Bone marrow (tissue), 2 donors: ENCODE measurements at regions not wholly inside any gene's neighbourhood (a gene's known extent, or its start where the extent isn't known, plus 50 kb on each side); places are given as distances from the start of the nearest gene placed in this dataset.
"Not testable (repeated sequence)": the region's sequence is repeated elsewhere in the genome, so short reads cannot be mapped to it uniquely, and the experiment has no call there.

Experiments used
- DNase-seq, 2 donors: peaks; one replicate each; lab custom pipeline; 2025; lab: John Stamatoyannopoulos, UW

DNA sequence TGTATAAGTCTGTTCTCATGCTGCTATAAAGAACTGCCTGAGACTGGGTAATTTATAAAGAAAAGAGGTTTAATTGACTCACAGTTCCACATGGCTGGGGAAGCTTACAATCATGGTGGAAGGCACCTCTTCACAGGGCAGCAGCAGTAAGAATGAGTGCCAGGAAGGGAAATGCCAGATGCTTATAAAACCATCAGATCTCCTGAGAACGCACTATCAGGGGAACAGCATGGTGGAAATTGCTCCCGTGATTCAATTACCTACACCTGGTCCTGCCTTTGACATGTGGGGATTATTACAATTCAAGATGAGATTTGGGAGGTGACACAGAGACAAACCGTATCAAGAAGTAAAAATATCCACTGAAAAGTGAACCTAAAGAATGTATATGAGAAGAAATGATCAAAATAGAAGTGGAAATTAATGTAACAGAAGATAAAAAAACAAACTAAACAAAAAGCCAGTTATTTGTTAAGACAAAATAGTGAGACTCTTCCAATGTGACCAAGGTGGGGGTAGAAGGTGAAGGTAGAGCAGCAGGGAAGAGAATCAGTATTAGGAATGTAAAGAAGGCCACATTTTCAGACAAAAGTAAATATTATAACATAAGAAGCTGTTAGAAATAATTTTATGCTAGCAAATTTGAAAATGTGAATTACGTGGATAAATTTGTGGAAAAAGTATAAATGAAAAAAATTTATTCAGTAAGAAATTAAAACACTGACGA is 372.9 kb downstream of the NKX6-1 start:
- DNase-seq: no peak

DNA sequence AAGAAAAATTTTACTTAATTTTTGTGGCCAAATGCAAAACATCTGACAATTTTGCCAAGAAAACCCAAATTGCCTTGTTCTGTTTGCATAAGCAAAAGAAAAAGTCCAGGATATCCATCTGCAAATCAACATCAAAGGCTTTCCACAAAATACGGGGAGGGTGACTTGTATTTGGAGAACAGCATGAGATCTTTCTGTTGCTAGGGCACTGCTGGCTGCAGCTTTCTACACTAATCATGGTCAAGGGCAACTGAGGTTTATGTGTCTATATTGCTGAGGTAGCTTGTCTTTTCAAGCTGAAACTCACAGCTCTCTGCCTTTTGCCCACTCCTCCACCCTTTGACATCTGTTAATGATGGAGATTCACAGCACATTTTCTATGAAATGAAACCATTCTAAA is 389.1 kb downstream of the NKX6-1 start:
- DNase-seq: no peak

DNA sequence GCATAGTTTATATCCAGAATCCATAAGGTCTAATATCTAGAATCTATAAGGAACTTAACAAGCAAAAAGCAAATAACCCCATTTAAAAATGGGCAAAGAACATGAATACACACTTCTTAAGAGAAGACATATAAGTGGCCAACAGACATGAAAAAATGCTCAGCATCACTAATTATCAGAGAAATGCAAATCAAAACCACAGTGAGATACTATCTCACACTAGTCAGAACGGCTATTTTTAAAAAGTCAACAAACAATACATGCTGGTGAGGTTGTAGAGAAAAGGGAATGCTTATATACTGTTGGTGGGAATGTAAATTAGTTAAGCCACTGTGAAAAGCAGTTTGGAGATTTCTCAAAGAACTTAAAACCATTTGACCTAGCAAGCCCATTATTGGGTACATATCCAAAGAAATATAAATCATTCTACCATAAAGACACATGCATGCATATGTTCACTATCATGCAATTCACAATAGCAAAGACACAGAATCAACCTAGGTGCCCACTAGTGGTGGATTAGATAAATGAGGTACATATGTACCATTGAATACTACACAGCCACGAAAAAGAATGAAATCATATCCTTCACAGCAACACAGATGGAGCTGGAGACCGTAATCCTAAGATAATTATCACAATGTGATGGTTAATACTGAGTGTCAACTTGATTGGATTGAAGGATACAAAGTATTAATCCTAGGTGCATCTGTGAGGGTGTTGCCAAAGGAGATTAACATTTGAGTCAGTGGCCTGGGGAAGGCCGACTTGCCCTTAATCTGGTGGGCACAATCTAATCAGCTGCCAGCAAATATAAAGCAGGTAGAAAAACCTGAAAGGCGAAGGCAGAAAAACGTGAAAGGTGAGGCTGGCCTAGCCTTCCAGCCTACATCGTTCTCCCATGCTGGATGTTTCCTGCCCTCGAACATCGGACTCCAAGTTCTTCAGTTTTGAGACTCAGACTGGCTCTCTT is 397.2 kb downstream of the NKX6-1 start:
- DNase-seq: not testable (repeated sequence)

DNA sequence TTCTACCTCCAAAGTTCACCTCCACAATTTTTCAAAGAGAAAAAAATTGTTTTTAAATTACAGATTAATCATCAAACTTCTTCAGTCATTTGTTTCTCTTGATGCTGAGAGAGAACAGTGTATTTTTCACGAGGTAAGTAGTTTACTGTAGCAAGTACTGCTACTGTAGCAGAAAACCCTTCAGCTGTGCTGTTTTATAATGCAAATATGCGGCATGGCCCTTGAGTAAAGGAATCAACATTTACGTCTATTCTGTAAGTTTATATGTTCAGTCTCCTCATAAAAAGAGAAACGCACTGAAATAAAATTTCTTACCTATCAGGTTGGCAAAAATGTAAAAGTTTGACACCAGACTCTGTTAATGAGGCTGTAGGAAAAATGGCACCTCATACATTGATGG is 399.0 kb downstream of the NKX6-1 start:
- DNase-seq: no peak

DNA sequence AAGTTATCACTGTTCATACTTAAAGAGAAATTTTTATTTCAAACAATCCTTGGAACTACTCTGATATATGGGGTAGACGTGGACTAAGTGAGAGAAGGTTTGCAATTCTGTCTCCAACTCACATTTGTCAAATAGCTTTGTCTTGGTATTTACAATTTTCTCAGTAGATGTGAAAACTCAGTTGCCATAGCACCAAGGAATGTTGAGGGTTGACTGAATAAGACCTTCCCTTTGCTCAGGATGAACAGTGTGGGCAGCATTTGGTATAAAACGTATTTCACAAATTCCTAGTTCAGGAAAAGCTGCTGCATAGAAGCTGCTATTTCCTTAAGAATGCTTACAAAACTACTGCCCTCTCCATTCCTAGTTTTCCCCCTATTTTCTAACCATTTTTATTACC is 399.5 kb downstream of the NKX6-1 start:
- no peak for DNase-seq

DNA sequence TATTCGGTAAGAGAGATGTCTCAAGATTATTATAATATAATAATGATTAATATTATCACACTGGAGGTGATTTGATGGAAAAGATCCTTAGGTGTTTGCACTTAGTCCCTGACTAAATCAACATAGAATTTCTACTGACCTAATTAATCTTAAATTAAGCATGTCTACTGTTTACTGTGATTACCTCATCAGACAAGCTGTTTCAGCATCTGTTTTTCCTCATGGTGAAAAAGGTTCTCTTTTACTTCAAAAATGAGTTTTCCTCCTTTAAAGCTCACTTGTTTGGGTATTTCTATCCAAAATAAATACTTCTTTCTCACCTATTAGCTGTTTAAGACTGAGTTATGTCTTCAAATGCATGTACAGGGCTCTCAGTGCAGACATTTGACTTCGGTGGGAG is 407.8 kb downstream of the NKX6-1 start:
- DNase-seq: no peak

DNA sequence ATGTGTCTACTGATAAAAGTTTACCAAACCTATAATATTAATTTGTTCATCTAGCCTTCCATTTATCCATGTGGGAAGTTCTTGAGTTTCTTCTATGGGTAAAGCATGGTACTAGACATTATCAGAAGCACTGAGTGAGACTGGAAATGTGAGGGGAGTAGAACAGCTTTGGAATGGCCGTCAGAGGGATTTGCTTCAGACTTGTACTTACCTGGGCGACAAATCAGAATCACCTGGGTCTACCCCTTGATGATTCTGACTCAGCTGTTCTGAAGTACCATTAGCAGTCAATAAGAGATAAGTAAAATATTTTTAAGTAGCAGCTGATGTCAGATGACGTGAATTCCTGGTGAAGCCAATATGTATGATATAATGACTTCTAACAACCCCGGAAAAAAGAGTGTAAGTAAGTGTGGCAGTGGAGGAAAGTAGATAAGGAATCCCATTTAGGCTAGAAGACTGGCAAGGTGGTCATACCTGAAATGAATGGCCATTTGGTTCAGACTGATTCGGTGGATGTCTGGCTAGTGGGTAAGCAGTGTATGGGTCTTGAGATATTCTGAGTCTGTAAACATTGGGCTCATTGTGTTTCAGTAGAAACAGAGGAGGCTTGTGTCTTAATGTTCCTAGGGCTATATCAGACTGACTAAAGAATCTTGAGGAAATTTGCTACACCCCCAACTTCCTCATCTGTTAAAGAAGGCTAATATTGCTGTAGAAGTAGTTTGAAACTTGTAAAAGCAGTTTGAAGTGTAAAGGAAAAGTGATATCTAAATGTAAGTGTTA is 409.2 kb downstream of the NKX6-1 start:
- no peak for DNase-seq

DNA sequence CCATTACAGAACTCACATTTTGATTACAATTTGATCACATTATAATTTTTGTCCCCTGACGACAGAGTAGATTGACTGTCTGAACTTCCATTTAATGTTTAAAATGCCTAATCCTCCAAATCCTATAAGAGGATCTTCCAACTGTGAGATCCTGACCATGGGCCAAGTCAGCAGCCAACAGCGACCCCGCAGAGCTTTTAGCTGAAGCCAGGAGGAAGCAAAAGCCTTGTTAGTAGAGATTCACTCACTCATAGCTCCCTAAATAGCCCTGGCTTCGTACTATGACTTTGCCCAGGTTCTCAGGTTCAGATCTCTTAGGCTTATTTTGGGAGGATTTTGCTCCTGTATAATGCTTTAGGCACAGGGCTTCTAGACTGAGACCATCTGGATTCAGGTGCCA is 413.1 kb downstream of the NKX6-1 start:
- DNase-seq: no peak

DNA sequence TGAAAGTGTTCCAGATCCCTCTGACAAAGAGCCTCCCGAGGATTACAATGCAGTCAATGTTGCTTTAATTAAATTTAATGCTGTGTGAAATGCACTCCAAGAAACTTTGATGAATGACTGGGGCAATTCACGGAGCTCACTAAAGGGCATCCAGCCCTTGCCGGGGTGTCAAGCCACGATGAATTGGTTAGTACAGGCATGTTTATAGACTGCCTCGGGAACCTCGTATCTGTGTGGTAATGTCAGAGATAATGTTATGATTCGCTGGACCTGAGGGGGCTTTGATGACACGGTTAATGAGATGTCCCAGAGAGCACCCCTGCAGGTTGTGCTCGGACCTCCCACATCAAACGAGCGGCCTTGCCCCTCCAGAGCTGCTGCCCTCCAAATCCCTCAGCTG is 428.8 kb downstream of the NKX6-1 start:
- no peak for DNase-seq

DNA sequence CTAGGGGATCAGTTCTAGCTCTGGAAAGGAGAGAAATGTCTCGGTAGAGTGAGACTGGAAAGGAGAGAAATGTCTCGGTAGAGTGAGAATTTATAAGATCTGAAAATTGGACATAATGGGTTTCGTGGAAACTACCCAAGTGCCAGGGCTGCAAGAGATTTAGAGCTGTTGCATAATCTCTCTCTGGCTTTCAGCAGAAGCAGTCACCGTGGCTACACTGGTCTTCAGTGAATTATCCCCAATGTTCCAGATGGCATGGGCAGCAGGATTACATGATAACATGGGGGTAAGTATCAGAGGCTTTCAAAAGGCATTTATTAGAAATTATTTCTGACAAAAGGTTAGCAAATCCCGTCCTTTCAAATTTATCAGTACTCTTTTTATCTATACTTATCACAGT is 435.5 kb downstream of the NKX6-1 start:
- no peak for DNase-seq

DNA sequence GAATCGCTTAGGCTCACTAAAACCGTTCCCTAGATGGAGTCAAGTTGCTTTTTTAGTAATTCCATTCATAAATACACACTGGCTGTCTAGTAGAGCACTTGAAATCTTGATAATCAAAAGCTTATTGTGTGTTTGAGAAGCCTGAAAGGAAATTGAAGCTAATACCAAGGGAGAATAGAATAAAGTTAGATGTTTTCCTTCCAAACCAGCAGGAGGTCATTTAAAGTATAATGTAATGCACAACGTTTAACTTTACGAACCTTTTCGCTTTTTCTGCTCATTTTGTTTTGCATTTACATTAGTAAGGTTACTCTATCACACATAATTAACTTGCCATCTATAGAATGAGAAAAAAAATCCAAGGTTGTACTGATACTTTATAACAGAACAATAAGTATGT is 440.9 kb downstream of the NKX6-1 start:
- no peak for DNase-seq

DNA sequence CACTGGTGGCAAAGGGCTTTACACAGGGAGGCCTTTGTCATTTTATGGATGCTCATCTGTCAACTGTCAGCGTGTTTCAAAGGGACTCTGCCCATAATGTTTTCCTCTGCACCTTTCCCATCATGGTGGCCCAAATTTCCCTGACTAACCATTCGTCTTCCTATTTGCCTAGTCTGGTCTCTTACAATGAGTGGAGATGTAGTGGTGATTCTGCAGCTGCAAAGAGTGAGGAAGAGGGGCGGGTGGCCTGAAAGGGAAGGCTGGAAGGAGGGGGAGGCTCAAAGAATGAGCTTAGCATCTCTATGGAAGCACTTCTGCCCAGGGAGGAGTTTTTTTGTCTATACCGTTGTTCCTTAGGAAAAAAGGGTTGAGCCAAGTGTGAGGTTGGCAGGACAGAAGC is 447.5 kb downstream of the NKX6-1 start:
- no peak for DNase-seq

DNA sequence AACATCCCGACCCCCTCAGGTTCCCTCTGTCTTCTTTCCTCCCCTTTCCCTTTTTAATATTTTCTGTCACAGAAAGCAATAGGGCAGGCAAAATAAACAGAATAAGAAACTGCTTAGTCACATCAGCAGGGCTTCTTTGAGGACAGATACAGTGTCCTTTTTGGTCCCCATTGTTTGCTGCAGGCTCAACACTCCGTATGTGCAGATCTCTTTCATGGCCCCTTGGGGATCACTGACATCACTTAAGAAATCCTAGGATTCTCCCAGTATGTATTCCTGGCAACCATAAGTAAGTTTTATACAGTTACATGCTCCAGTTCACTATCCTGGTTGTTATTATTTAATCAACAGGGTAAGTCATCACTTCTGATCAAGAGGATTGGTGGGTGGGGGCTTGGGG is 448.0 kb downstream of the NKX6-1 start:
- no peak for DNase-seq

DNA sequence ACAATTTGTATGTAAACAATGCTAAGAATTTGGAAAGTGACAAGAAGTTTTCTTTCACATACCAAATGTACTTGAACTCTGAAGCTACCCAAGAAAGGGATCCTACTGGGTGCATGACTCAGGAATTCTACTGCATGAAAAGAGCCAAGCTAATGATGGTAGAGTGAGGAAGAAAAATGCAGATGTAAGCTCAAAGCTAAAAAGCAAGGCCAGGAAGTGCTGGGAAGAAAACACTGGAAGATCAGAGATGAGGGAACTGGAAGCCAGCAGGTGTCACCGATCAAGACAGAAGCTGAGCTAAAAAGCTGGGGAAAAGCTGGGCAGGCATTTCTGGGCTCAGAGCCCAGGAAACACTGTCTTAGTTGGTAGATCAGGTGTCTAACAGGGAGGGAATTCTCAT is 449.1 kb downstream of the NKX6-1 start:
- DNase-seq: no peak

DNA sequence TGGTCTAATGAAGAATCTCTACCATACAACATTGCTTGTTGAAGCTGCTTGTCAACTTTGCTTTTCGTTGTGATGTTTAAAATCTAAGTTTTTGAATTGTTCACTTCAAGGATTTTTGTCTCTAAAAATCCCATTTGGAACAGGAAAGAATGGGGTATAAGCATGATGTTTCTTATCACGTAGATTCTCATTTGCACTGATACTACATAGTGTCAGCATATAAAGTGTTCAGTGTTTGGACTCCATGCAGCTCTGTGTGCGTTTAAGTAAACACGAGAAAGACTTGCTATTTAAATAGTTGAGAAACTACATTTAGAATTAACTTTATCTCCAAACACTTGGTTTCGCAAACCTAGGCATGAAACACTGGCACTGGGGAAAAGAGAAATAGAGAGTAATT is 452.5 kb downstream of the NKX6-1 start:
- no peak for DNase-seq

DNA sequence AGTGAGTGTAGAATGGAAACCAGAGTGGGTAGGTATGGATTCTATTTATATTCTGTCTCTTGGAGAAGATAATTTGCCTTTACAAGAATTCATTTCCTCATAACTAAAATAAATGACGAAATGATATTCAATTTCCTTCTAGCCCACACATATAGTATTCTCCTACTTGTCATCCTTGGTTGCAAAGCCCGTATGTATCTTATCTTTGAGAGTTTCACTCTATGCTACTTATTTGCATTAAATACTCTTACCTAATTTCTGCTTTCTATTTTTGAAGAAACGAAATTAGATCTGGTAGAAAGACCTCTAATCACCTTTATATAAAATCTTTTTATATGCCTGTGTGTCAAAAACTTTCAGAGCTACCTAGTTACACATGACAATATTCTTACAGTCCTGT is 457.7 kb downstream of the NKX6-1 start:
- no peak for DNase-seq

DNA sequence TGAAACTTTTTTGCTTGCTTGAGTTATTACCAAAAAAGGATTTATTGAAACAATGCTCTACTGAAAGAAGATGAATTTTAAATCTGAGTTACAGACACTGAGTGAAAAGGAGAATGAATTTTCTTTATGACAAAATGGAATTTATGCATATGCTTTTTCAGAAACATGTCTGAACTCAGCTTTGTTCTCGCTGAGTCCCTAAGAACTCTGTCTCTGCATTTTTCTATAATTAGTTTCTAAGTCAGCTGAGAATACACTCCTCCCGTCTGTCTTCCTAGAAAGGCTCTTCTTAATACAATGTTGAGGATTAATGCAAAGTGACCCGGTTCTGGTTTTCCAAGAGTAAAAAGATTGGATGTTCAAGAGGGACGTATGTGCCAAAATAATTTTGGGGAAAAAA is 463.5 kb downstream of the NKX6-1 start:
- no peak for DNase-seq

DNA sequence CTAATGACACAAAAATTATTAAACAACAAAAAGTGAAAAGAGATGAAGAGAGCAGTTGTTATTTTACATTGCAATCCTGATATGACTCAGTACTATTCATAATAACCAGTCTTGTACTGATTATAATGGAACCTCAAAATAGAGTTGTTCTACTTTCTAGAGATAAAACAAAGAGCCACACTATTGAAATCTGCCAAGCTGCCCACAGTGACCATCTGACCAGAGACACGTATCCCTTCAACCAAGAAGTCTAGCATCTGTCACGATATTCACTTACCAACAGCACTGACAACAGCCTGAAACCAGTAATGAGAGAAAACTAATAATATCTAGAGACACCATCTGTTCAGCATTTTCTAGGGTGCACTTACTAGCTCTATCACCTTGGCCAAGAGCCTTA is 466.7 kb downstream of the NKX6-1 start:
- no peak for DNase-seq

DNA sequence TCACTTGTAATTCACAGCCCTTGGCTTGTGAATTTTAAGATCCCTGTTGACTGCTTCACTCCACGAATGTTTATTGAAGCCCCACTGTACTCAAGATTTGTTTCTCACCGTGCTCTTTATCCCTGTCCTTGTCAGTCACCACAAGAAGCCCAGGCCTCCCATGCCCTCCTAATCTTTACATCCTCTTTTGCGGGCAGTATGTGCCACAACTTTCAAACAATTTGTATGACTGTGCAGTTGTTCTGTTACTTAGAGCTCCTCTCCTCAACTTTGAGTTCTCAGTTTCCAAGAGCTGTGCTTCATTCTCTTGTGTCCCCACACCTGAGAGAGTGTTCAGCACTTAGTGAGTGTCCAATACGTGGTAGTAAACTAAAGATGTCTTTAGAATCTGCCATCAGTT is 467.7 kb downstream of the NKX6-1 start:
- DNase-seq: no peak

DNA sequence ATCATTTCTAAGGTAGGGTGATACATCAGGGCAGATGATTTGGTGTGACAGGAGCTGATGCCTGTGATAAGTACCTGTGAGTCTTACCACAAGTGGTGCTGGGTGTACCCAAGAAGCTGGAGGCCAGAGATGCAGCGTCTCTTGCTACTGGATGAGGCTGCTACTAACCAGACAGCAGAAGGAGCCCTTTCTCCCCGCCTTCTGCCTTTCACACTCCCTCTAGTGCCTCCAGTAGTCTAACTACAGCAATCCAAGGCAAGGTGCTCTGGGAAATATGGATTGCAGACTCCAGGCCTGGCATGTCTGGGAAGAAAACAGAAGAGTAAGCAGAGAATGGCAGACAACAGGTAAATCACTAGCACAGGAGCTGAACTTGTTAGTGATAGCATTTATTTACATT is 470.8 kb downstream of the NKX6-1 start:
- DNase-seq: no peak

DNA sequence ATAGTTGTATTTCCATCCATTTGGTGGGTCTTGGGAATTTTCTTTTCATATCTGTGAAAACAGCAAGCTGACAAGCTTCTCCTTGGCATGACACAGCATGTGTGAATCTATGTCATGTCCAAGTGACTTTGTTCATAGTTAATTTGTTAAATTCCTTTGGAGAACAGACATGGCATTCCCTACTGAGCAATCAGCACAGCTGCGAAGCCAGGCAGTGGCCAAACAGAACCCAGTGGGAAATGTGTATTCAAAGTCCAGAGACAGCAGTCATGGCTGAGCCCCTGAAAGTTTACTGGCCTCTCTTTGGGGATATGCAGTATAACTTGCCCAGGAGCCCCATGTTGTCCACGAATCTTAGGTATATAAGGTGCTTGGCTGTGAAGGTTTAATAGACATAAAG is 474.7 kb downstream of the NKX6-1 start:
- DNase-seq: no peak

DNA sequence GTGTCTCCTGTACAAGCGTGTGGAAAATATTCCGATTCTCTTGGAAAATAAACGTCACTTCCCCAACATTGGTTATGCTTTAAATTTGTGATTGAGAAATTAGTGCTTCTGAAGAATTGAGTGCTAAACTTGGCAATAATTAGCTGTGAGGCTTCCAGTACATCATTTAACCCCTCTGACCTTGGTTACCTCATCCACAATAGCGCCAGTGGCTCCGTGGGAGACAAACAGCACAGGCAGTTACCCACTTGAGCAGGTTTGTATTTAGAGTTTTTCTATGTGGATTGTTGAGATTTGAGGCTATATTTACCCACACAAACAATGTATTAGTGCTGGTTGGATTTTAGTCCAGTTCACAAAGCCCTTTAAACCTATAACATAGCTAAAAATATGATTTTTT is 476.5 kb downstream of the NKX6-1 start:
- no peak for DNase-seq

DNA sequence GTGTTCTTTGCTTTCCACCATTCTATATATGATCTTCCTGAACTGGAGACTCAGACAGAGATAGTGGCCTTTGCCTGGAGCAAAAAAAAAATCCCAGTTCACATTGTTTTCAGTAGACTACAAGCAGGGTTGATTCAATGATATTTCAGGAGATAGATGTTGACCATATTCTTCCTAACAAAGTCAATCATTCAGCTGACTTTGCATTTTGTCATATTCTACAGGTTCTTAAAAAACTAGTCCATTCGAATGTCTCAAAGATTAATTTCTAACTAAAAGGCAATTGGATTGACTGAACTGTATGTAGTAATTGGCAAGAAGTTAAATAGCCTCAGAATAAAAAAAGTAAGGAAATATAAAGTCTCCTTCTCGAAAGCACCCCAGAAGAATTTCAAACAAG is 479.5 kb downstream of the NKX6-1 start:
- no peak for DNase-seq
